ENCODE measurements at regions not wholly inside any gene's neighbourhood (a gene's known extent, or its start where the extent isn't known, plus 50 kb on each side); places are given as distances from the start of the nearest gene placed in this dataset.

GRCh38 chr12:94813314-94813713 lies 163.0 kb upstream of the TMCC3 start:
- no peak for DNase-seq

- DNase-seq: no peak
Measured at GRCh38 chr12:94812345-94812744, 162.0 kb upstream of the TMCC3 start.

GRCh38 chr12:94811611-94812010 lies 161.3 kb upstream of the TMCC3 start:
- DNase-seq: no peak

GRCh38 chr12:94807951-94808350 lies 157.6 kb upstream of the TMCC3 start:
- DNase-seq: no peak

- DNase-seq: no peak
Measured at GRCh38 chr12:94806617-94807016, 156.3 kb upstream of the TMCC3 start.

- DNase-seq: no peak
Measured at GRCh38 chr12:94805749-94806529, 155.6 kb upstream of the TMCC3 start.

GRCh38 chr12:94803939-94804338 lies 153.6 kb upstream of the TMCC3 start:
- no peak for DNase-seq

GRCh38 chr12:94802796-94803195 lies 152.4 kb upstream of the TMCC3 start:
- DNase-seq: no peak

GRCh38 chr12:94801745-94802144 lies 151.4 kb upstream of the TMCC3 start:
- no peak for DNase-seq

GRCh38 chr12:94799136-94799535 lies 148.8 kb upstream of the TMCC3 start:
- DNase-seq: no peak

- DNase-seq: peak; percentile 79
Measured at GRCh38 chr12:94798113-94798512, 147.8 kb upstream of the TMCC3 start.

- no peak for DNase-seq
Measured at GRCh38 chr12:94795520-94795919, 145.2 kb upstream of the TMCC3 start.

GRCh38 chr12:94795044-94795443 lies 144.7 kb upstream of the TMCC3 start:
- no peak for DNase-seq

GRCh38 chr12:94793191-94793595 lies 142.8 kb upstream of the TMCC3 start:
- DNase-seq: peak; percentile 61

- DNase-seq: peak; percentile 43
Measured at GRCh38 chr12:94792693-94793092, 142.3 kb upstream of the TMCC3 start.

- no peak for DNase-seq
Measured at GRCh38 chr12:94791933-94792332, 141.6 kb upstream of the TMCC3 start.

- no peak for DNase-seq
Measured at GRCh38 chr12:94790825-94791224, 140.5 kb upstream of the TMCC3 start.

- DNase-seq: no peak
Measured at GRCh38 chr12:94790370-94790769, 140.0 kb upstream of the TMCC3 start.

GRCh38 chr12:94789510-94790225 lies 139.3 kb upstream of the TMCC3 start:
- DNase-seq: no peak

GRCh38 chr12:94788298-94788697 lies 137.9 kb upstream of the TMCC3 start:
- no peak for DNase-seq

- DNase-seq: no peak
Measured at GRCh38 chr12:94786906-94787305, 136.5 kb upstream of the TMCC3 start.

- DNase-seq: no peak
Measured at GRCh38 chr12:94783862-94784261, 133.5 kb upstream of the TMCC3 start.

GRCh38 chr12:94783343-94783742 lies 133.0 kb upstream of the TMCC3 start:
- no peak for DNase-seq

GRCh38 chr12:94781835-94782234 lies 131.5 kb upstream of the TMCC3 start:
- no peak for DNase-seq

- DNase-seq: no peak
Measured at GRCh38 chr12:94779485-94779884, 129.1 kb upstream of the TMCC3 start.

Measured in NCI-H2171 (cell line).